ENCODE measurements at regions not wholly inside any gene's neighbourhood (a gene's known extent, or its start where the extent isn't known, plus 50 kb on each side); places are given as distances from the start of the nearest gene placed in this dataset.
"Not testable (repeated sequence)": the region's sequence is repeated elsewhere in the genome, so short reads cannot be mapped to it uniquely, and the experiment has no call there.

DNA sequence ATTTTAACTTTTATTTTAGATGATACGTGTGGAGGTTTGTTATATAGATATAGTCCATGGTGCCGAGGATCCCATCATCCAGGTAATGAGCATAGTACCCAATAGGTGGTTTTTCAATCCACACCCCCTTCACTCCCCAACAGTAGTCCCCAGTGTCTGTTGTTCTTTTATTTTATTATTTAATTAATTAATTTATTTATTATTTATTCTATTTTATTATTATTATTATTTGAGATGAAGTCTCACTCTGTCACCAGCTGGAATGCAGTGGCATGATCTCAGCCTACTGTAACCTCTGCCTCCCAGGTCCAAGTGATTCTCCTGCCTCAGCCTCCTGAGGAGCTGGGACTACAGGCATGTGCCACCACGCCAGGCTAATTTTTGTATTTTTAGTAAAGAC, 2086.2 kb downstream of the PCDH9 start:
- DNase-seq (ENCODE audit: extremely low read depth, insufficient read length): no peak
- H3K27me3 ChIP-seq (replicated peaks; ENCODE audit: control insufficient read depth, insufficient read depth, low read length): no peaks in the 10 kb centered on the region

DNA sequence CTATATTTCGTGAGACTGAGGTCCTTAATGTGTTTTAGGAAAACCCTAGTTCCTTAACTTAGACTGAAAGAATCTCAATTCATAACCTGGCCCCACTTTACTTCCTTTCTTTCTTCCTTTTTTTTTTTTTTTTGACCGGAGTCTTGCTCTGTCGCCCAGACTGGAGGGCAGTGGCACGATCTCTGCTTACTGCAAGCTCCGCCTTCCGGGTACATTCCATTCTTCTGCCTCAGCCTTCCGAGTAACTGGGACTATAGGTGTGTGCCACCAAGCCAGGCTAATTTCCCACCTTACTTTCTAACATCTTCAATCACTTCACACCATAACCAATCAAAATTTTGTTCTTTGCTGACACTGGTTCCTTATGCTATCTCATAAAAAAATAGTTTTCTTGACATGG, 2097.0 kb downstream of the PCDH9 start:
- Histone ChIP-seq H3K4me3 (replicated peaks; ENCODE audit: low read depth, low read length) (no peak overlapping the region), H3K27me3 (replicated peaks; ENCODE audit: control insufficient read depth, insufficient read depth, low read length) (no peaks in the 10 kb centered on the region), H3K36me3 (ENCODE audit: control insufficient read depth, insufficient read depth, low read length) (no peaks in the 10 kb centered on the region)
- DNase-seq (ENCODE audit: extremely low read depth, insufficient read length): no peak
- TF ChIP-seq, protein P1, sequence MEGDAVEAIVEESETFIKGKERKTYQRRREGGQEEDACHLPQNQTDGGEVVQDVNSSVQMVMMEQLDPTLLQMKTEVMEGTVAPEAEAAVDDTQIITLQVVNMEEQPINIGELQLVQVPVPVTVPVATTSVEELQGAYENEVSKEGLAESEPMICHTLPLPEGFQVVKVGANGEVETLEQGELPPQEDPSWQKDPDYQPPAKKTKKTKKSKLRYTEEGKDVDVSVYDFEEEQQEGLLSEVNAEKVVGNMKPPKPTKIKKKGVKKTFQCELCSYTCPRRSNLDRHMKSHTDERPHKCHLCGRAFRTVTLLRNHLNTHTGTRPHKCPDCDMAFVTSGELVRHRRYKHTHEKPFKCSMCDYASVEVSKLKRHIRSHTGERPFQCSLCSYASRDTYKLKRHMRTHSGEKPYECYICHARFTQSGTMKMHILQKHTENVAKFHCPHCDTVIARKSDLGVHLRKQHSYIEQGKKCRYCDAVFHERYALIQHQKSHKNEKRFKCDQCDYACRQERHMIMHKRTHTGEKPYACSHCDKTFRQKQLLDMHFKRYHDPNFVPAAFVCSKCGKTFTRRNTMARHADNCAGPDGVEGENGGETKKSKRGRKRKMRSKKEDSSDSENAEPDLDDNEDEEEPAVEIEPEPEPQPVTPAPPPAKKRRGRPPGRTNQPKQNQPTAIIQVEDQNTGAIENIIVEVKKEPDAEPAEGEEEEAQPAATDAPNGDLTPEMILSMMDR (IDR thresholded peaks at IDR 0.05; ENCODE audit: insufficient read depth, low read length, poor library complexity, severe bottlenecking): no peak

More for the DNA sequence above, 2086.2 kb downstream of the PCDH9 start:
- no peak overlapping the region for H3K4me3 ChIP-seq (replicated peaks; ENCODE audit: low read depth, low read length)
- H3K36me3 ChIP-seq (ENCODE audit: control insufficient read depth, insufficient read depth, low read length): no peaks in the 10 kb centered on the region
- TF ChIP-seq, protein P1 (IDR thresholded peaks at IDR 0.05; ENCODE audit: insufficient read depth, low read length, poor library complexity, severe bottlenecking): no peak

DNA sequence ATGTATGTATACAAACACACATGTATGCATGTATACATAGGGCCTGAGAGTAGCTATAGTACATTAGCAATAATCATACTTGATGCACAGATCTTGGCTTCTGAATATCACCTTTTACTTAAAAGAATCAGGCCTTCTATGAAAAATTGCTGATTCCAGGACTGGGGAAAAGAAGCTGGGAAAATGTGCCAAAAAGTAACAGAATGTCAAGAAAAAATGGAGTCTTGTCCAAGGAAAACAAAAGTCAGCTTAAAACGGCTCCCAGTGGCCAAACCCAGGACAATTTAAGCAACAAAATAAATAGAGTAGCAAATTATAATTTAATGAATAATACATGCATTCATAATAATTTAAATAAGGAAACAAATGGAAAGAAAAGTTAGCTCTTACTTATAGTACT, 2104.9 kb downstream of the PCDH9 start:
- TF ChIP-seq, protein P1 (IDR thresholded peaks at IDR 0.05; ENCODE audit: insufficient read depth, low read length, poor library complexity, severe bottlenecking): no peak
- Histone ChIP-seq H3K27me3 (replicated peaks; ENCODE audit: control insufficient read depth, insufficient read depth, low read length) (no peaks in the 10 kb centered on the region), H3K36me3 (ENCODE audit: control insufficient read depth, insufficient read depth, low read length) (no peaks in the 10 kb centered on the region), H3K4me3 (replicated peaks; ENCODE audit: low read depth, low read length) (no peak overlapping the region)
- no peak for DNase-seq (ENCODE audit: extremely low read depth, insufficient read length)

DNA sequence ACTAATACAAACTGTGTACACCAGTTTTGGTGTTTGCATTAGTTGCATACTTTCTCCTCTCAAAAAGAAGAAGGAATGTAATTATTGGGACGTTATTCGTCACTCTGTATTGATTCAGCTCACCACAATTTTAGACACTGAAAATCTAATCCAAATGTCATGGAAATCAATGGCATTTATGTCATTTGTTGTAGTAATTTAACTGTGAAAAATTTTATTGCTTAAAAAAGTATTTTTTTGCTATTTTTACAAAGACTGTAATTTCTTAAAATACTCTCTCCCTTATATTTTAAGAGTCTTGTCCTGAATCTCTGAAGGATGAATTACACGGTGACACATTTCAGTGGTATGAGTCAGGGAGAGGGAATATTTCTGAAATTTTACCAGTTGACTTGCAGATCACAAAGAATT, 2117.6 kb downstream of the PCDH9 start:
- Histone ChIP-seq H3K4me3 (replicated peaks; ENCODE audit: low read depth, low read length) (no peak overlapping the region), H3K36me3 (ENCODE audit: control insufficient read depth, insufficient read depth, low read length) (no peaks in the 10 kb centered on the region), H3K27me3 (replicated peaks; ENCODE audit: control insufficient read depth, insufficient read depth, low read length) (no peaks in the 10 kb centered on the region)
- TF ChIP-seq, protein P1 (IDR thresholded peaks at IDR 0.05; ENCODE audit: insufficient read depth, low read length, poor library complexity, severe bottlenecking): no peak
- DNase-seq (ENCODE audit: extremely low read depth, insufficient read length): no peak

DNA sequence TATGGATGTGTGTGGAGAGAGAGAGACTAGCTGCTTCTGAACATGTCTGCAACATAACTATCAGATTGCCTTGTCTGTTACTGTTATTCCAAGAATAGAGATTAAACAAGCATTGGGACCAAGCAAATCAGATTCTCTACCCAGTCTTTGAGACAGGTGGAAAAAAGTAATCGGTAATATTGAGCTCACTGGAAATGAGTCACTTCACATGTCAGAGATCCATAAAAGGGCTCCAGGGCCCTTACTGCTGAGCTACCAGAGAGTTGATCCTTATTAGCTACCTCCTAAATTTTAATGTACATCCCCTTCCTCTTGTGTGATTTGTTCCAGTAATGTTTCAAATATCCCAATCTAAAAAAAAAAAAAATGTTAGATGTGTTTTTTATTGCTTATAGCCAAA, 2118.0 kb downstream of the PCDH9 start:
- Histone ChIP-seq H3K36me3 (ENCODE audit: control insufficient read depth, insufficient read depth, low read length) (no peaks in the 10 kb centered on the region), H3K4me3 (replicated peaks; ENCODE audit: low read depth, low read length) (no peak overlapping the region), H3K27me3 (replicated peaks; ENCODE audit: control insufficient read depth, insufficient read depth, low read length) (no peaks in the 10 kb centered on the region)
- TF ChIP-seq, protein P1 (IDR thresholded peaks at IDR 0.05; ENCODE audit: insufficient read depth, low read length, poor library complexity, severe bottlenecking): no peak
- DNase-seq (ENCODE audit: extremely low read depth, insufficient read length): no peak

DNA sequence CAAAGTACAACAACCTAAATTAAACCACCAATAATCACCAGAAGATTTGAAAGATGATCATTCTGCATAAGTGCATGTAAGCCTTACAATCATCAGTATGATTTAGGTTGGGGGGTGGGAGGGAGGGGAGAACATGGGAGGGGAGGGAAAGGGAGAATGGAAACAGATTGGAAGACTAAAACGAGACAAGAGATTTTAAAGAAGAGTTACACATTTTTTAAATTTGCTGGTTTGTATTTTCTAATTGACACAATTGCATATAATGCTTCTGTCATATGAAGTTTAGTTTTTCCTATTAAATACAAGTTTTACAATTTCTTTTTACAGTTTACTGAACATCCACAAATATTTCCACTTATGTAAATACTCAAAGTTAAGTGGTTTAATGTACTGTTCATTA, 2118.9 kb downstream of the PCDH9 start:
- no peak for DNase-seq (ENCODE audit: extremely low read depth, insufficient read length)
- H3K36me3 ChIP-seq (ENCODE audit: control insufficient read depth, insufficient read depth, low read length): no peaks in the 10 kb centered on the region
- H3K27me3 ChIP-seq (replicated peaks; ENCODE audit: control insufficient read depth, insufficient read depth, low read length): no peaks in the 10 kb centered on the region
- TF ChIP-seq, protein P1 (IDR thresholded peaks at IDR 0.05; ENCODE audit: insufficient read depth, low read length, poor library complexity, severe bottlenecking): no peak
- H3K4me3 ChIP-seq (replicated peaks; ENCODE audit: low read depth, low read length): no peak overlapping the region

DNA sequence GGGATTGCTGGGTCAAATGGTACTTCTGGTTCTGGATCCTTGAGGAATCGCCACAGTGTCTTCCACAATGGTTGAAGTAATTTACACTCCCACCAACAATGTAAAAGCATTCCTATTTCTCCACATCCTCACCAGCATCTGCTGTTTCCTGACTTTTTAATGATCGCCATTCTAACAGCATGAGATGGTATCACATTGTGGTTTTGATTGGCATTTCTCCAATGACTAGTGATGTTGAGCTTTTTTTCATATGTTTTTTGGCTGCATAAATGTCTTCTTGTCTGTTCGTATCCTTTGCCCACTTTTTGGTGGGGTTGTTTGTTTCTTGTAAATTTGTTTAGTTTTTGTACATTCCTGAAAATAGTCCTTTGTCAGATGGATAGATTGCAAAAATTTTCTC, 2125.7 kb downstream of the PCDH9 start:
- not testable (repeated sequence) for DNase-seq (ENCODE audit: extremely low read depth, insufficient read length); H3K4me3 ChIP-seq (replicated peaks; ENCODE audit: low read depth, low read length); H3K27me3 ChIP-seq (replicated peaks; ENCODE audit: control insufficient read depth, insufficient read depth, low read length)

More for the DNA sequence above, 2125.7 kb downstream of the PCDH9 start:
- not testable (repeated sequence) for H3K36me3 ChIP-seq (ENCODE audit: control insufficient read depth, insufficient read depth, low read length)
